H9 (cell line): ENCODE measurements at regions not wholly inside any gene's neighbourhood (a gene's known extent, or its start where the extent isn't known, plus 50 kb on each side); places are given as distances from the start of the nearest gene placed in this dataset.

Source experiments
- DNase-seq: peaks from one replicate; pipeline ENCODE4 v3.0.0-alpha.2; 2017
- H2AFZ ChIP-seq: one replicate; pipeline ENCODE4 v1.6.1; 2013; ENCODE audit warnings: mild to moderate bottlenecking, low read length, control low read depth, moderate library complexity
- H2AK5ac ChIP-seq: 2 replicates; pipeline ENCODE4 v1.6.1; 2013; ENCODE audit warnings: low read length, control low read depth, mixed read lengths; ENCODE audit not compliant: insufficient read length
- H2BK120ac ChIP-seq: one replicate; pipeline ENCODE4 v1.6.1; 2013; ENCODE audit warnings: low read depth, mild to moderate bottlenecking, low read length, control low read depth, inconsistent platforms; ENCODE audit not compliant: poor library complexity, severe bottlenecking
- H2BK12ac ChIP-seq: 2 replicates; pipeline ENCODE4 v1.6.1; 2013; ENCODE audit warnings: low read length, control low read depth, mixed read lengths, low read depth; ENCODE audit not compliant: insufficient read length
- H2BK15ac ChIP-seq: 2 replicates; pipeline ENCODE4 v1.6.1; 2013; ENCODE audit warnings: low read depth, low read length, control low read depth
- H2BK20ac ChIP-seq: one replicate; pipeline ENCODE4 v1.6.1; 2013; ENCODE audit warnings: low read depth, mild to moderate bottlenecking, low read length, control low read depth, inconsistent platforms; ENCODE audit not compliant: poor library complexity, severe bottlenecking
- H2BK5ac ChIP-seq: 2 replicates; pipeline ENCODE4 v1.6.1; 2013; ENCODE audit warnings: low read length, control low read depth, mixed read lengths; ENCODE audit not compliant: insufficient read length
- H3K14ac ChIP-seq: 2 replicates; pipeline ENCODE4 v1.6.1; 2013; ENCODE audit warnings: low read length, control low read depth; ENCODE audit not compliant: insufficient read depth
- H3K18ac ChIP-seq: 2 replicates; pipeline ENCODE4 v1.6.1; 2013; ENCODE audit warnings: low read depth, mild to moderate bottlenecking, mixed read lengths, low read length, control low read depth; ENCODE audit not compliant: insufficient read length
- H3K23ac ChIP-seq: 2 replicates; pipeline ENCODE4 v1.6.1; 2013; ENCODE audit warnings: low read length, control low read depth, mixed read lengths, low read depth; ENCODE audit not compliant: insufficient read length
- H3K23me2 ChIP-seq: 2 replicates; pipeline ENCODE4 v1.6.1; 2013; ENCODE audit warnings: low read depth, mild to moderate bottlenecking, mixed read lengths, low read length, control low read depth; ENCODE audit not compliant: insufficient read length, poor library complexity, severe bottlenecking
- H3K27ac ChIP-seq: 2 replicates; pipeline ENCODE4 v1.5.1; 2013; ENCODE audit warnings: low read length, control low read depth, mixed read lengths, low read depth; ENCODE audit not compliant: insufficient read length
- H3K27me3 ChIP-seq: 2 replicates; pipeline ENCODE4 v1.6.1; 2013; ENCODE audit warnings: low read length, control low read depth, inconsistent platforms; ENCODE audit not compliant: insufficient read depth
- H3K4ac ChIP-seq: 2 replicates; pipeline ENCODE4 v1.6.1; 2013; ENCODE audit warnings: low read depth, mild to moderate bottlenecking, control low read depth, inconsistent platforms, low read length, moderate library complexity
- H3K4me1 ChIP-seq: 2 replicates; pipeline ENCODE4 v1.6.1; 2013; ENCODE audit warnings: low read length, control low read depth, inconsistent platforms; ENCODE audit not compliant: insufficient read depth
- H3K4me2 ChIP-seq: 2 replicates; pipeline ENCODE4 v1.6.1; 2013; ENCODE audit warnings: low read length, control low read depth, mixed read lengths; ENCODE audit not compliant: insufficient read length, insufficient read depth
- H3K56ac ChIP-seq: 2 replicates; pipeline ENCODE4 v1.6.1; 2013; ENCODE audit warnings: low read depth, mild to moderate bottlenecking, mixed read lengths, low read length, control low read depth; ENCODE audit not compliant: insufficient read length
- H3K79me1 ChIP-seq: 2 replicates; pipeline ENCODE4 v1.6.1; 2013; ENCODE audit warnings: low read depth, mild to moderate bottlenecking, moderate library complexity, low read length, control low read depth, inconsistent platforms; ENCODE audit not compliant: insufficient read depth, poor library complexity, severe bottlenecking
- H3K79me2 ChIP-seq: 2 replicates; pipeline ENCODE4 v1.6.1; 2013; ENCODE audit warnings: low read length, control low read depth, inconsistent platforms; ENCODE audit not compliant: insufficient read depth
- H3K9ac ChIP-seq: 2 replicates; pipeline ENCODE4 v1.6.1; 2013; ENCODE audit warnings: low read length, control low read depth, mixed read lengths; ENCODE audit not compliant: insufficient read length; ENCODE audit errors: extremely low read depth
- H3K9me3 ChIP-seq: one replicate; pipeline ENCODE4 v1.6.1; 2013; ENCODE audit warnings: low read depth, low read length, inconsistent platforms; ENCODE audit not compliant: control insufficient read depth
- H3T11ph ChIP-seq: one replicate; pipeline ENCODE4 v1.6.1; 2013; ENCODE audit warnings: mild to moderate bottlenecking, low read length, control low read depth, inconsistent platforms
- H4K20me1 ChIP-seq: one replicate; pipeline ENCODE4 v1.6.1; 2013; ENCODE audit not compliant: control insufficient read depth, insufficient read length, insufficient read depth
- H4K5ac ChIP-seq: 2 replicates; pipeline ENCODE4 v1.6.1; 2013; ENCODE audit warnings: low read depth, mild to moderate bottlenecking, mixed read lengths, low read length, control low read depth; ENCODE audit not compliant: insufficient read length
- H4K8ac ChIP-seq: replicated peaks from 2 replicates; pipeline ENCODE4 v1.6.1; 2013; ENCODE audit warnings: low read length, control low read depth, mixed read lengths, low read depth; ENCODE audit not compliant: insufficient read length
- H4K91ac ChIP-seq: 2 replicates; pipeline ENCODE4 v1.6.1; 2013; ENCODE audit warnings: low read depth, mild to moderate bottlenecking, moderate library complexity, mixed read lengths, low read length, control low read depth; ENCODE audit not compliant: insufficient read length
- H3K27ac Mint-ChIP-seq, 3 experiments: 2 replicates in 2 of 3; 3 replicates in 1 of 3; pipeline ENCODE4 v1.8.0; 2020 to 2021; ENCODE audit warnings: mixed read lengths in 3 of 3, mild to moderate bottlenecking in 1 of 3, moderate library complexity in 1 of 3
- H3K27me3 Mint-ChIP-seq: 2 replicates; pipeline ENCODE4 v1.8.0; 2021; ENCODE audit warnings: low read depth, mild to moderate bottlenecking, moderate library complexity, mixed read lengths
- H3K36me3 Mint-ChIP-seq, 3 experiments: 2 replicates in 2 of 3; 3 replicates in 1 of 3; pipeline ENCODE4 v1.8.0; 2020 to 2021; ENCODE audit warnings: low read depth in 3 of 3, mixed read lengths in 3 of 3; ENCODE audit not compliant: insufficient read depth in 1 of 3
- H3K4me1 Mint-ChIP-seq, 2 experiments: 2 replicates each; pipeline ENCODE4 v1.8.0; 2020; ENCODE audit warnings: mixed read lengths in 2 of 2
- H3K4me3 Mint-ChIP-seq, 2 experiments: 2 replicates in 1 of 2; 3 replicates in 1 of 2; pipeline ENCODE4 v1.8.0; 2020 to 2021; ENCODE audit warnings: mild to moderate bottlenecking in 2 of 2, mixed read lengths in 2 of 2, moderate library complexity in 1 of 2
- H3K9me3 Mint-ChIP-seq, 2 experiments: 2 replicates in 1 of 2; 3 replicates in 1 of 2; pipeline ENCODE4 v1.8.0; 2020; ENCODE audit warnings: mild to moderate bottlenecking in 2 of 2, mixed read lengths in 2 of 2, moderate library complexity in 1 of 2
- CTCF ChIP-seq: fragments of 200-600 bp; sonication (generic); conservative IDR thresholded peaks from 3 replicates; pipeline ENCODE4 v1.8.0; 2021; ENCODE audit warnings: antibody characterized with exemption, mild to moderate bottlenecking
- WGBS: extraction: QIAGEN DNeasy Blood & Tissue Kit; methylation state at CpG from one replicate; pipeline ENCODE4 v1.1.7; 2013; ENCODE audit warnings: missing lambda C conversion rate, low lambda C conversion rate, mixed read lengths; ENCODE audit not compliant: insufficient read length; ENCODE audit errors: extremely low coverage; 5-methylcytosine and 5-hydroxymethylcytosine counted together

- H3K27me3 Mint-ChIP-seq: peaks cover 4% of the 10 kb centered on the region; the same call in 1 of the 2 replicates
- no peak overlapping the region for H3K18ac ChIP-seq
- no peak overlapping the region for H2AFZ ChIP-seq
- H3K9me3 Mint-ChIP-seq: no peaks in the 10 kb centered on the region; a peak in 2 of 5 replicates
- no peak for TF ChIP-seq CTCF
- DNase-seq: no peak
- H3K23me2 ChIP-seq: no peaks in the 10 kb centered on the region
- no peaks in the 10 kb centered on the region; the same call in 1 of the 2 replicates for H3K27me3 ChIP-seq
- no peaks in the 10 kb centered on the region for H4K20me1 ChIP-seq
- H2BK20ac ChIP-seq: no peak overlapping the region
- H2BK120ac ChIP-seq: no peak overlapping the region
- H3K9ac ChIP-seq: no peak overlapping the region
- no peaks in the 10 kb centered on the region for H3K4me1 ChIP-seq
- no peak overlapping the region for H2BK12ac ChIP-seq
- H3T11ph ChIP-seq: no peak overlapping the region
- WGBS: no CpG with 5 or more reads among the region's 4 CpGs
- no peaks in the 10 kb centered on the region for H3K4me1 Mint-ChIP-seq
- H3K9me3 ChIP-seq: no peaks in the 10 kb centered on the region
- H3K27ac Mint-ChIP-seq: no peak overlapping the region
- H3K14ac ChIP-seq: no peak overlapping the region
- H4K5ac ChIP-seq: no peak overlapping the region
- no peaks in the 10 kb centered on the region for H3K79me1 ChIP-seq
- H3K4ac ChIP-seq: no peak overlapping the region
- H2BK5ac ChIP-seq: no peak overlapping the region
- H2AK5ac ChIP-seq: no peak overlapping the region
- H2BK15ac ChIP-seq: no peak overlapping the region
- no peak overlapping the region for H4K91ac ChIP-seq
- no peak overlapping the region for H3K23ac ChIP-seq
- H3K56ac ChIP-seq: no peak overlapping the region
- no peaks in the 10 kb centered on the region for H3K36me3 Mint-ChIP-seq
- no peaks in the 10 kb centered on the region for H3K79me2 ChIP-seq
- H3K4me2 ChIP-seq: no peak overlapping the region
- H3K27ac ChIP-seq: no peak overlapping the region
- no peak overlapping the region for H3K4me3 Mint-ChIP-seq
- H4K8ac ChIP-seq: no peak overlapping the region
Observed at GRCh38 chr2:62443471-62443870, 62.5 kb downstream of the TMEM17 start.
